Common myeloid progenitor, CD34-positive (primary cell): ENCODE measurements at regions not wholly inside any gene's neighbourhood (a gene's known extent, or its start where the extent isn't known, plus 50 kb on each side); places are given as distances from the start of the nearest gene placed in this dataset.

ENCODE experiments used
- CTCF ChIA-PET: fragments of 350-600 bp; sonication (Branson Sonifier 250); formaldehyde crosslinking; loops from one replicate; lab custom pipeline; 2021; ENCODE audit warnings: antibody characterized with exemption; lab: Charles Lee
- POLR2A ChIA-PET: fragments of 350-600 bp; sonication (Branson Sonifier 250); formaldehyde crosslinking; loops from one replicate; lab custom pipeline; 2021; ENCODE audit warnings: antibody characterized with exemption; lab: Charles Lee
- DNase-seq, 3 donors: peaks; one replicate each; pipeline versions ENCODE4 v3.0.0 to v3.0.0-alpha.2; 2013
- H3K27ac ChIP-seq, 2 experiments: 1 replicate in 1 of 2; 2 replicates in 1 of 2; pipeline ENCODE4 v1.7.0; 2013; ENCODE audit warnings: inconsistent platforms in 2 of 2, low read length in 2 of 2, mild to moderate bottlenecking in 2 of 2, low read depth in 1 of 2, moderate library complexity in 1 of 2; ENCODE audit not compliant: severe bottlenecking in 2 of 2, insufficient read depth in 1 of 2, poor library complexity in 1 of 2
- H3K27me3 ChIP-seq, 5 experiments: replicated peaks in 2 of 5; 1 replicate in 3 of 5; 2 replicates in 2 of 5; pipeline versions ENCODE4 v1.6.1 to v1.7.0; 2013; ENCODE audit warnings: low read length in 4 of 5, mild to moderate bottlenecking in 2 of 5, moderate library complexity in 2 of 5, inconsistent platforms in 1 of 5; ENCODE audit not compliant: insufficient read depth in 5 of 5, control insufficient read depth in 4 of 5
- H3K36me3 ChIP-seq, 4 experiments: 1 replicate in 2 of 4; 2 replicates in 2 of 4; pipeline versions ENCODE4 v1.6.1 to v1.7.0; 2013; ENCODE audit warnings: low read length in 3 of 4, control low read depth in 1 of 4, mild to moderate bottlenecking in 1 of 4; ENCODE audit not compliant: control insufficient read depth in 4 of 4, insufficient read depth in 4 of 4
- H3K4me1 ChIP-seq, 4 experiments: 1 replicate in 3 of 4; 2 replicates in 1 of 4; pipeline versions ENCODE4 v1.6.1 to v1.7.1; 2013; ENCODE audit warnings: low read length in 3 of 4, mild to moderate bottlenecking in 3 of 4, control low read depth in 1 of 4, inconsistent platforms in 1 of 4, moderate library complexity in 1 of 4; ENCODE audit not compliant: control insufficient read depth in 4 of 4, insufficient read depth in 4 of 4; ENCODE audit errors: control extremely low read depth in 1 of 4
- H3K4me3 ChIP-seq, 7 experiments: 1 replicate in 4 of 7; 2 replicates in 3 of 7; pipeline versions ENCODE4 v1.5.1 to v1.7.0; 2013; ENCODE audit warnings: mild to moderate bottlenecking in 7 of 7, low read length in 6 of 7, moderate library complexity in 6 of 7, inconsistent platforms in 2 of 7, low read depth in 2 of 7, control low read depth in 1 of 7; ENCODE audit not compliant: insufficient read depth in 4 of 7, control insufficient read depth in 1 of 7; ENCODE audit errors: extremely low read depth in 1 of 7
- H3K9me3 ChIP-seq, 5 experiments: 1 replicate in 4 of 5; 2 replicates in 1 of 5; pipeline versions ENCODE4 v1.6.1 to v1.7.1; 2013; ENCODE audit warnings: low read length in 4 of 5, mild to moderate bottlenecking in 2 of 5, inconsistent platforms in 1 of 5, low read depth in 1 of 5, moderate library complexity in 1 of 5; ENCODE audit not compliant: control insufficient read depth in 4 of 5, insufficient read depth in 2 of 5; ENCODE audit errors: control extremely low read depth in 1 of 5
- WGBS: methylation state at CpG from one replicate; pipeline ENCODE4 v1.1.5; 2013; ENCODE audit not compliant: insufficient coverage; 5-methylcytosine and 5-hydroxymethylcytosine counted together

- Histone ChIP-seq H3K27me3 (no peaks in the 10 kb centered on the region), H3K36me3 (no peaks in the 10 kb centered on the region), H3K27ac (no peak overlapping the region), H3K9me3 (no peaks in the 10 kb centered on the region), H3K4me1 (no peaks in the 10 kb centered on the region), H3K4me3 (no peak overlapping the region)
- WGBS: no CpG with 5 or more reads among the region's 1 CpG
- ChIA-PET POLR2A (no interaction called here), CTCF (no interaction called here)
- no peak for DNase-seq
Measured at GRCh38 chrX:35115205-35115604, 172.6 kb downstream of the FAM47B start.

- no CpG with 5 or more reads among the region's 1 CpG for WGBS
- ChIA-PET POLR2A (no interaction called here), CTCF (no interaction called here)
- Histone ChIP-seq H3K4me1 (no peaks in the 10 kb centered on the region), H3K27me3 (no peaks in the 10 kb centered on the region), H3K36me3 (no peaks in the 10 kb centered on the region), H3K9me3 (no peaks in the 10 kb centered on the region), H3K27ac (no peak overlapping the region), H3K4me3 (no peak overlapping the region)
- no peak for DNase-seq
Measured at GRCh38 chrX:35122756-35123155, 180.2 kb downstream of the FAM47B start.

GRCh38 chrX:35149517-35149916, 206.9 kb downstream of the FAM47B start:
- H3K9me3 ChIP-seq: no peaks in the 10 kb centered on the region
- ChIA-PET POLR2A (no interaction called here), CTCF (no interaction called here)
- no CpG with 5 or more reads among the region's 1 CpG for WGBS
- no peak overlapping the region for H3K4me3 ChIP-seq
- H3K4me1 ChIP-seq: no peaks in the 10 kb centered on the region
- H3K36me3 ChIP-seq: no peaks in the 10 kb centered on the region
- H3K27ac ChIP-seq: no peak overlapping the region
- DNase-seq: no peak
- H3K27me3 ChIP-seq: no peaks in the 10 kb centered on the region

DNA sequence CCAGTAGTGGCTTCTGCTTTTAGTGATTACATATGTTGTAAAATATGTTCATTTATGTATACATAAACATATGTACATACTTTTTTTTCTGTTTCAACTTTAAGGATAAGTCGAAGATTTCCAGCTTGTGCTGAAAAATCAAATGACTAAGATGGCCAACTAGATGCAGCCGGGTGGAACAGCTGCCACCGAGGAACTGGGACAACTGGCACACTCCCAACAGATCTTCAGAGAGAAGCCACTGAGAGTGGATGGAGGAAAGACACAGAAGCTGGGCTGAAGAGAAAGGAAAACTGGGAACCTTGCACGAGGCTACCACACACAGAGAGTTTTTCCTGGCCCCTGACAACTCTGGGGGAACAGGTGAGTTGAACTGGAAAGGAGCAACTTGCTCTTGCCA, 207.5 kb downstream of the FAM47B start:
- 81% methylated on average over 4 of the region's 4 CpGs for WGBS
- Histone ChIP-seq H3K9me3 (no peaks in the 10 kb centered on the region), H3K4me3 (no peak overlapping the region), H3K4me1 (no peaks in the 10 kb centered on the region), H3K27ac (no peak overlapping the region), H3K36me3 (no peaks in the 10 kb centered on the region), H3K27me3 (no peaks in the 10 kb centered on the region)
- CTCF ChIA-PET: no interaction called here
- POLR2A ChIA-PET: no interaction called here
- no peak for DNase-seq

DNA sequence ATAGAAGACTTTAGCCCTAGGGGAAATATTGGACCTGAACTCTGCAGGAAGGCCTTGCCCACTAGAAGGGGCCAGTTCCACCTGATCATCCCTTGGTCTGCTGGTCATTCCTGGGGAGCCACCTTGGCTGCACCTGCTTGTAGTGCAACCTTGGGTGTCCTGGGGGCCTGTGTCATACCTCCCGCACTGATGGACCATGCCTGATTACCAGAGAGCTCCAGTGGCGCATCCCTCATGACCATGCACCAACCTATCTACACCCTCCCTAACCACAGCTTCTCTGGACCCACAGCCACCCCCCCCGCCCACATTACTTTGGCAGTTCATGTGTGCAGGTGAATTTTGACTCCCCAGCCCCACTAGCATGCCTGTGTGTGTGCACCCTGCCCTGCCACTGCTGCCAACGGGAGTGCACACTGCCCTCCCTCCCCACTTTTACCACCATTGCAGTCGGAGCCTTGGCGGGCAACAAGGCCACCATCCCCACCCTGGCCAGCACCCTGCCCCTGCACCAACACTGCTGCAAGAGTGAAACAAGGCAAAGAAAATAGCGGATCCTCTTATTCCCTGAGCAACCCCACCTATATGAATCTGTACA, 208.1 kb downstream of the FAM47B start:
- DNase-seq: no peak
- no peaks in the 10 kb centered on the region for H3K36me3 ChIP-seq
- CTCF ChIA-PET: no interaction called here
- H3K4me3 ChIP-seq: no peak overlapping the region
- H3K27me3 ChIP-seq: no peaks in the 10 kb centered on the region
- WGBS: 57% methylated on average over 4 of the region's 7 CpGs
- POLR2A ChIA-PET: no interaction called here
- no peaks in the 10 kb centered on the region for H3K4me1 ChIP-seq
- H3K9me3 ChIP-seq: no peaks in the 10 kb centered on the region
- H3K27ac ChIP-seq: no peak overlapping the region

GRCh38 chrX:35166023-35166422, 223.4 kb downstream of the FAM47B start:
- Histone ChIP-seq H3K9me3 (no peaks in the 10 kb centered on the region), H3K27me3 (no peaks in the 10 kb centered on the region), H3K4me1 (no peaks in the 10 kb centered on the region), H3K36me3 (no peaks in the 10 kb centered on the region), H3K4me3 (no peak overlapping the region), H3K27ac (no peak overlapping the region)
- ChIA-PET POLR2A (no interaction called here), CTCF (no interaction called here)
- 49% methylated on average over 2 of the region's 2 CpGs for WGBS
- DNase-seq: no peak
